HG03095 (cell line): ENCODE measurements at regions not wholly inside any gene's neighbourhood (a gene's known extent, or its start where the extent isn't known, plus 50 kb on each side); places are given as distances from the start of the nearest gene placed in this dataset.

Experiments
- ATAC-seq: cut with Tn5 transposase; IDR thresholded peaks from one replicate; pipeline ENCODE4 v1.9.1; 2021; ENCODE audit warnings: moderate library complexity; ENCODE audit not compliant: unreplicated experiment

- ATAC-seq, result no peak
Observed at GRCh38 chr12:115108129-115109100, 424.4 kb upstream of the TBX3 start.

- no peak for ATAC-seq
Observed at GRCh38 chr12:115103884-115104883, 420.2 kb upstream of the TBX3 start.

- no peak for ATAC-seq
Observed at GRCh38 chr12:115102450-115102849, 418.5 kb upstream of the TBX3 start.

- ATAC-seq, result no peak
Observed at GRCh38 chr12:115101520-115101919, 417.5 kb upstream of the TBX3 start.

GRCh38 chr12:115097416-115097815 lies 413.4 kb upstream of the TBX3 start:
- ATAC-seq, result no peak

DNA sequence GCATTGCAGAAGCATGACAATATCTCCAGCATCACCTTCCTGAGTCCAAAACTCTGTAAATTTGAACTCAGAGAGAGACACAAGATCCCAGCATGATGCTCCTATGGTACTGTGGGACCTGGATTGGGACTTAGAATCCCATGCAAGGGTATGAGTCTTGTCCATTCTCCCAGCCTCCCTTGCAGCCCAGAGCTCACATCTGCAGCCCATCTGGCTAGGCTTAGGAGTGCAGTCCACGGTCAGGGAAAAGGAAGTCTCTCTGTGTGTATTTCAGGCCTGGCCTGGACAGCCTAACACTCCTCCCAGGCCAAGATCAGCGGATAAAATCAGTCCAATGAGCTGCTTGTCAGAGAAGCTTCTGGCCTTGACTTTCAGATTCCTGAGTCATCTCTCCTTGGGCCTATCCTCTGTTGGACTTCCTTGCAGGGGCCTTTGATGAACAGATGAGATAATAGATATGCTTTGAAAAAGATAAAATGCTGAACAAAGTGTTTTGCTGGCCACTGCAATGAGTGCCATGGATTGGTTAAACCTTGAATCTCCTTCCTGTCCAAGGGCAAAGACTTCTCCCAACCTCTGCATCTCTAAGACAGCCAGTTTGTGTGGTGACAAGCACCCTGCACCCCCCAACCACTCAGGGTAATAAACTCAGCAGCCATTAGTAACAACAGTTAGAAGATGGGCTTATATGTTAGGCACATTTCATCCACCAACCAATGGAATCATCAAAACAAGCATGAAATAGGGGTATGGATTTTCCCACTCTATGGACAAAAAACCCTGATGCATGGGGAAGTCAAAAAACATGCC lies 412.8 kb upstream of the TBX3 start:
- no peak for ATAC-seq

GRCh38 chr12:115095073-115095748 lies 411.2 kb upstream of the TBX3 start:
- no peak for ATAC-seq

DNA sequence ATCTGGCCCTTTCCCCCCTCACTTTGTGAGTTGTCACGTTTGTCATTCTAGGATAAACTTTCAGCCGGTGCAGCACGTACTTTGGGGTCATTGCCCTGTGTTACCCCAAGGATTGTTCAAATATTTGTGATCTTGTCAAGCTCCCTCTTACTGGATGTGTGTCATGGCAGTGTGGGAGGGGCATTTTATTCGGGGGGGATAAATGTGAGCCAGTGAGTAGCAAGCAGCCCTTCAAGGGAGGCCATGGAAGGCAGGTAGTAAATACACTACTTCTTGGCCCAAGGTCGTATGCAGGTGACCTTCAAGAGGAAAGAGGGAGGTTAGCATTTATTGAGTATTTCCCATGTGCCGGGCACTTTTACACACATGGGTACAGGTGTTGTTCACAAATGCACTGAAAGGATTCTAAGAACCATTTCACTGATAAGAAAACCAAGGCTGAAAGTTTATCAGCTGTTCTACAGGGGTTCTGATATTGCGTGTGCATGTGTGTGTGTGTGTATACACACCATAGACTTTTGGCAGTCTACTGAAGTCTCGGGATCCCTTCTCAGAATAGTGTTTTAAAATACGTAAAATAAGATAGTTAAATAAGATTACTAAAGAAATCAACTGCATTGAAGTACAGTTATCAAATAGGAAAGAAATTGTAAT lies 410.3 kb upstream of the TBX3 start:
- ATAC-seq, result no peak

GRCh38 chr12:115093261-115093660 lies 409.3 kb upstream of the TBX3 start:
- ATAC-seq, result no peak

DNA sequence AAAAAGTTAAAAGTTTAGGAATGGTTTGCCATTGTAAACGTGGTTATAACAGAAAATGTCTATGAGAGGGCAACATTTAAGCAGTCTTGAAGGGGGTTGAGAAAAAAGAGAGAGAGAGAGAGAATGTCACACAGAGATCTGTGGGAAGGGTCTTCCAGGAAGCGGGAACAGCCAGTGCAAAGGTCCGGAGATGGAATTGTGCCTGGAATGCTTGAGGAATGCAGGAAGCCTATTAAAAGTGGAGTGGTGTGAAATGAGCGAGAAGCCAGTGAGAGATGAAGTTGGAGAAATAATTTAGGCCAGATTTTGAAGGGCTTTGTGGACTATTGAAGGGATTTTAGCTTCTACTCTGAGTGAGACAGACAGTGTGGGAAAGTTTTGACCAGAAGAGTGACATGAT lies 406.8 kb upstream of the TBX3 start:
- no peak for ATAC-seq

- ATAC-seq, result no peak
Observed at GRCh38 chr12:115088995-115089841, 405.2 kb upstream of the TBX3 start.

GRCh38 chr12:115088328-115088994 lies 404.5 kb upstream of the TBX3 start:
- ATAC-seq, result no peak

DNA sequence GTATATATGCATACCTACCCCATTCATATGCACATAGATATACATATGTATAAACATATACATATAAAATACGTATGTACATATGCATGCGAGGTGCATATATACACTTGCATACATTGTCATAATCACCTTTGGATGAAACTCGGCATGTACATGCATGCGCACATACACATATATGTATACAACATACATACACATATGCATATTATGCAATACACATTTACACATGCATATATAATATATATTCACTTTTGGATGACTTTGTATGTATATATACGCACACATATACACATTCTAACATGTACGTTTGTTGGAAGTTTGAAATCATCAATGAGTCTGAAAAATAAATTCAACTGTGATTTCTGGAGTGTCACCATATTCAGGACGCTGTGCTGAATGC lies 401.6 kb upstream of the TBX3 start:
- ATAC-seq, result no peak

- no peak for ATAC-seq
Observed at GRCh38 chr12:115079760-115080159, 395.8 kb upstream of the TBX3 start.

DNA sequence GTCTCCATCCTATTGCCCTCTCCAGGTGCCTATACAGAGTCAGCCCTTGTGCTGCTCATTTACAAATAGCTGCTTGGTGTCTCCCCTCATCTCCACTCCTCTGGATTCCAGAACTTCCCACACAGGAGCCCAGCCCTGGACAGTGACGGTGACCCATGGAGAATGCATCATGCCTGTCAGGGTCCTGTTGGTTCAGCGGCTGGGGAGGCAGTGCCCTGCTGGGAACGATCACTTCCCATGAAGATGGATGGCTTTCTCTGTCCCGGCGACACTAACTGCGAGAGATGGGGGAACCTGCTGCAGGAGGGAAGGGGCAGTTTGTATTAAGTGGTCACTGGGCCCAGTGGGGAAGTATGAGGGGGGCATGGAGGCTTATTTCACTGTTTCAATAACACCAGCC lies 395.0 kb upstream of the TBX3 start:
- ATAC-seq, result no peak

- ATAC-seq, result no peak
Observed at GRCh38 chr12:115078334-115078733, 394.4 kb upstream of the TBX3 start.

DNA sequence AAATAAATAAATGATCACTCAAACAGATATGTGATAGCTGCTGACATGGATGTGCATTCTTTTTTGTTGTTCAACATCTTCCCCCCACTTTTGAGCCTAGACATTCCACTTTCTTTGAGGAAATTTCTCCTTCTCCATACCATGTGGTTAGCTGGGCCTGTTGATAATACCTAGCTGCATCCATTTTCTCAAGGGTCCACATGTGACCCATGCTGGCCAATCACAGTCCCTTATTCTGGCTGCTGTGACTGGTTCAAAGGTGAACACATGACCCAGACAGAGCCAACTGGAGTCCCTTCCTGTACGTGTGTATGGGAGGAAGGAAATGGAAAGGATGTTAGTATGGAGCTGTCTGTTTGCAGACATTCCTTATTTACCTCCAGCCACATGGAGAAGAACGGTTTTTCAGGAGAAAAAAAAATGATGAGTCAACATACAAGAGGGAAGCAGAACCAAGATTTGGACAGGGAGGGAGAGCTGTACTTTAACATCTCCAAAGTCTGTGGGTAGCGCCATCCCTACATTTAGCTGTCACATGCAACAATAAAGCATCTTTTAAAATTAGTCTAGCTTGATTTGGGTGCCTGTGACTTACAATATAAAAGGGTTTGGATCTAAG lies 391.7 kb upstream of the TBX3 start:
- no peak for ATAC-seq

- ATAC-seq, result no peak
Observed at GRCh38 chr12:115074617-115075016, 390.6 kb upstream of the TBX3 start.
